ENCODE measurements at regions not wholly inside any gene's neighbourhood (a gene's known extent, or its start where the extent isn't known, plus 50 kb on each side); places are given as distances from the start of the nearest gene placed in this dataset.

- Histone ChIP-seq H3K27me3 (no peaks in the 10 kb centered on the region), H2AFZ (replicated peaks) (no peak overlapping the region), H3F3A (ENCODE audit: low read depth) (peaks cover 11% of the 10 kb centered on the region), H3K4me3 (no peak overlapping the region), H4K20me1 (ENCODE audit: low read depth) (no peaks in the 10 kb centered on the region), H3K9me3 (ENCODE audit: low read depth) (no peaks in the 10 kb centered on the region), H3K4me2 (peak overlapping the region; percentile 34), H3K4me1 (peaks cover 21% of the 10 kb centered on the region), H3K36me3 (no peaks in the 10 kb centered on the region), H3K27ac (peak overlapping the region; percentile 60), H3K9ac (no peak overlapping the region), H3K79me2 (ENCODE audit: low read depth) (no peaks in the 10 kb centered on the region)
- Mint-ChIP-seq H3K9me3 (no peaks in the 10 kb centered on the region), H3K4me1 (peaks cover 7% of the 10 kb centered on the region), H3K27me3 (ENCODE audit: insufficient read depth, low read depth) (peaks cover 3% of the 10 kb centered on the region), H3K36me3 (no peaks in the 10 kb centered on the region), H3K4me3 (no peak overlapping the region), H3K27ac (no peak overlapping the region)
- DNase-seq (ENCODE audit: low spot score) = peak; percentile 36
- TF ChIP-seq CTCF (IDR thresholded peaks at IDR 0.05) (no peak), EZH2phosphoT487 (IDR thresholded peaks at IDR 0.05) (no peak), EZH2 (IDR thresholded peaks at IDR 0.05) (no peak)
These were observed 306.7 kb downstream of the PIK3C3 start for GRCh38 chr18:42261731-42262130.

GRCh38 chr18:42264497-42264896 is 309.5 kb downstream of the PIK3C3 start:
- H3K27ac Mint-ChIP-seq = no peak overlapping the region
- H3K9ac ChIP-seq = no peak overlapping the region
- no peaks in the 10 kb centered on the region for H3K9me3 ChIP-seq (ENCODE audit: low read depth)
- no peaks in the 10 kb centered on the region for H3K36me3 ChIP-seq
- no peaks in the 10 kb centered on the region for H3K9me3 Mint-ChIP-seq
- no peak for DNase-seq (ENCODE audit: low spot score)
- H3K27me3 ChIP-seq = no peaks in the 10 kb centered on the region
- H3K36me3 Mint-ChIP-seq = no peaks in the 10 kb centered on the region
- peaks cover 7% of the 10 kb centered on the region for H3K4me1 Mint-ChIP-seq
- no peaks in the 10 kb centered on the region for H4K20me1 ChIP-seq (ENCODE audit: low read depth)
- H3K4me1 ChIP-seq = peaks cover 21% of the 10 kb centered on the region
- no peak overlapping the region for H3K4me3 ChIP-seq
- H3K4me2 ChIP-seq = no peak overlapping the region
- no peaks in the 10 kb centered on the region for H3K79me2 ChIP-seq (ENCODE audit: low read depth)
- no peak overlapping the region for H3K4me3 Mint-ChIP-seq
- no peak overlapping the region for H3K27ac ChIP-seq
- H3K27me3 Mint-ChIP-seq (ENCODE audit: insufficient read depth, low read depth) = no peaks in the 10 kb centered on the region
- no peak for TF ChIP-seq CTCF (IDR thresholded peaks at IDR 0.05)
- no peak for TF ChIP-seq EZH2phosphoT487 (IDR thresholded peaks at IDR 0.05)
- TF ChIP-seq EZH2 (IDR thresholded peaks at IDR 0.05) = no peak
- peaks cover 11% of the 10 kb centered on the region for H3F3A ChIP-seq (ENCODE audit: low read depth)
- H2AFZ ChIP-seq (replicated peaks) = no peak overlapping the region

- no peaks in the 10 kb centered on the region for H3K36me3 Mint-ChIP-seq
- no peaks in the 10 kb centered on the region for H3K79me2 ChIP-seq (ENCODE audit: low read depth)
- H3K9ac ChIP-seq = no peak overlapping the region
- H4K20me1 ChIP-seq (ENCODE audit: low read depth) = no peaks in the 10 kb centered on the region
- H3F3A ChIP-seq (ENCODE audit: low read depth) = no peaks in the 10 kb centered on the region
- no peaks in the 10 kb centered on the region for H3K36me3 ChIP-seq
- no peak overlapping the region for H2AFZ ChIP-seq (replicated peaks)
- H3K4me1 ChIP-seq = no peaks in the 10 kb centered on the region
- peaks cover 5% of the 10 kb centered on the region for H3K4me1 Mint-ChIP-seq
- H3K27me3 ChIP-seq = no peaks in the 10 kb centered on the region
- no peak overlapping the region for H3K4me3 Mint-ChIP-seq
- no peaks in the 10 kb centered on the region for H3K9me3 ChIP-seq (ENCODE audit: low read depth)
- no peaks in the 10 kb centered on the region for H3K27me3 Mint-ChIP-seq (ENCODE audit: insufficient read depth, low read depth)
- no peak overlapping the region for H3K4me3 ChIP-seq
- H3K4me2 ChIP-seq = no peak overlapping the region
- no peak overlapping the region for H3K27ac ChIP-seq
- TF ChIP-seq EZH2phosphoT487 (IDR thresholded peaks at IDR 0.05) (no peak), EZH2 (IDR thresholded peaks at IDR 0.05) (no peak), CTCF (IDR thresholded peaks at IDR 0.05) (no peak)
- H3K27ac Mint-ChIP-seq = no peak overlapping the region
- H3K9me3 Mint-ChIP-seq = no peaks in the 10 kb centered on the region
- no peak for DNase-seq (ENCODE audit: low spot score)
These were observed 313.2 kb downstream of the PIK3C3 start for GRCh38 chr18:42268186-42268725.

All from neural progenitor cell (in vitro differentiated cells).